CD4-positive, CD25-positive, alpha-beta regulatory T cell (primary cell): ENCODE measurements at regions not wholly inside any gene's neighbourhood (a gene's known extent, or its start where the extent isn't known, plus 50 kb on each side); places are given as distances from the start of the nearest gene placed in this dataset.

Experiments
- ATAC-seq, 2 donors: fragments of 150-1000 bp; cut with Tn5 transposase; one replicate each; pipeline ENCODE4 v1.10.0; 2021; ENCODE audit warnings: low read depth in 2 of 2, moderate number of reproducible peaks in 2 of 2, moderate library complexity in 1 of 2
- DNase-seq, 3 donors: peaks; one replicate each; pipeline versions ENCODE4 v3.0.0 to v3.0.0-alpha.2; 2012 to 2022; ENCODE audit warnings: mixed read lengths in 1 of 3
- H3K27ac ChIP-seq: one replicate; pipeline ENCODE4 v1.7.0; 2013; ENCODE audit warnings: mild to moderate bottlenecking, low read length; ENCODE audit not compliant: insufficient read depth, poor library complexity, severe bottlenecking
- H3K27me3 ChIP-seq: one replicate; pipeline ENCODE4 v1.7.0; 2013; ENCODE audit warnings: low read length; ENCODE audit not compliant: control insufficient read depth, insufficient read depth
- H3K36me3 ChIP-seq: one replicate; pipeline ENCODE4 v1.7.0; 2013; ENCODE audit warnings: mild to moderate bottlenecking, low read length, moderate library complexity; ENCODE audit not compliant: control insufficient read depth, insufficient read depth
- H3K4me1 ChIP-seq: 2 replicates; pipeline ENCODE4 v1.7.0; 2013; ENCODE audit warnings: mild to moderate bottlenecking, low read length; ENCODE audit not compliant: insufficient read depth, control insufficient read depth, poor library complexity, severe bottlenecking
- H3K4me3 ChIP-seq: one replicate; pipeline ENCODE4 v1.7.0; 2013; ENCODE audit warnings: low read depth, mild to moderate bottlenecking, low read length, moderate library complexity
- H3K9me3 ChIP-seq, 2 experiments: 1 replicate in 1 of 2; 2 replicates in 1 of 2; pipeline ENCODE4 v1.7.0; 2013; ENCODE audit warnings: low read length in 2 of 2, mild to moderate bottlenecking in 1 of 2, moderate library complexity in 1 of 2; ENCODE audit not compliant: control insufficient read depth in 2 of 2
- H3K27ac Mint-ChIP-seq, 3 donors: one replicate each; pipeline ENCODE4 v1.8.0; 2020 to 2022; ENCODE audit warnings: mild to moderate bottlenecking in 3 of 3, mixed read lengths in 3 of 3, moderate library complexity in 2 of 3
- H3K27me3 Mint-ChIP-seq: one replicate; pipeline ENCODE4 v1.8.0; 2022; ENCODE audit warnings: mild to moderate bottlenecking, mixed read lengths
- H3K36me3 Mint-ChIP-seq: one replicate; pipeline ENCODE4 v1.8.0; 2020; ENCODE audit warnings: mixed read lengths
- H3K4me1 Mint-ChIP-seq, 4 donors: one replicate each; pipeline ENCODE4 v1.8.0; 2020 to 2022; ENCODE audit warnings: mixed read lengths in 4 of 4, mild to moderate bottlenecking in 1 of 4
- H3K4me3 Mint-ChIP-seq, 4 donors: one replicate each; pipeline ENCODE4 v1.8.0; 2020 to 2022; ENCODE audit warnings: mild to moderate bottlenecking in 4 of 4, mixed read lengths in 4 of 4, moderate library complexity in 3 of 4
- H3K9me3 Mint-ChIP-seq, 7 donors: one replicate each; pipeline ENCODE4 v1.8.0; 2020 to 2022; ENCODE audit warnings: mixed read lengths in 7 of 7, mild to moderate bottlenecking in 3 of 7, moderate library complexity in 2 of 7

DNA sequence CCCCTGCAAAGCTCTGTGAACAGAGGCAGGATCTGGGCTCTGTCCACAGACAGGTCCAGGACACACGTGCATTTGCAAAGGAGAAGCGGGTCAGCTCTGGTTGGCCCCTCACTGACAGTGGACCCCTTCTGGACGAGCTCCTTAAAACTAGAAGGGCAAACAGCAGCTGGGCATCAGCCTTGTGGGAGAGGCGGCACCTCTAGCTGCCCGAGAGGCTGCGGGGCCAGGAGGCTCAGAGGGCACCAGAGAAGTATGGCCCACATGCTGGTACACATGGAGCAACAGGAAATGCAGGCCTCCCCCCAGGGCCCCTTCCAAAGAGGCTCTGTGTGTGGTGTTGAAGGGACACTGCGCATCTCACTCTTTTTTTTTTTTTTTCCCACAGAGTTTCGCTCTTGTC, 233.0 kb upstream of the TCERG1L start:
- ATAC-seq (no peak), DNase-seq (no peak)
- H3K4me3 Mint-ChIP-seq: no peak overlapping the region
- no peak overlapping the region for H3K27ac Mint-ChIP-seq
- no peaks in the 10 kb centered on the region for H3K4me1 Mint-ChIP-seq
- no peaks in the 10 kb centered on the region for H3K27me3 ChIP-seq
- H3K27me3 Mint-ChIP-seq: no peaks in the 10 kb centered on the region
- H3K36me3 ChIP-seq: no peaks in the 10 kb centered on the region
- H3K4me1 ChIP-seq: no peaks in the 10 kb centered on the region
- no peak overlapping the region for H3K27ac ChIP-seq
- H3K9me3 Mint-ChIP-seq: no peaks in the 10 kb centered on the region
- H3K36me3 Mint-ChIP-seq: no peaks in the 10 kb centered on the region
- no peaks in the 10 kb centered on the region for H3K9me3 ChIP-seq
- H3K4me3 ChIP-seq: no peak overlapping the region

DNA sequence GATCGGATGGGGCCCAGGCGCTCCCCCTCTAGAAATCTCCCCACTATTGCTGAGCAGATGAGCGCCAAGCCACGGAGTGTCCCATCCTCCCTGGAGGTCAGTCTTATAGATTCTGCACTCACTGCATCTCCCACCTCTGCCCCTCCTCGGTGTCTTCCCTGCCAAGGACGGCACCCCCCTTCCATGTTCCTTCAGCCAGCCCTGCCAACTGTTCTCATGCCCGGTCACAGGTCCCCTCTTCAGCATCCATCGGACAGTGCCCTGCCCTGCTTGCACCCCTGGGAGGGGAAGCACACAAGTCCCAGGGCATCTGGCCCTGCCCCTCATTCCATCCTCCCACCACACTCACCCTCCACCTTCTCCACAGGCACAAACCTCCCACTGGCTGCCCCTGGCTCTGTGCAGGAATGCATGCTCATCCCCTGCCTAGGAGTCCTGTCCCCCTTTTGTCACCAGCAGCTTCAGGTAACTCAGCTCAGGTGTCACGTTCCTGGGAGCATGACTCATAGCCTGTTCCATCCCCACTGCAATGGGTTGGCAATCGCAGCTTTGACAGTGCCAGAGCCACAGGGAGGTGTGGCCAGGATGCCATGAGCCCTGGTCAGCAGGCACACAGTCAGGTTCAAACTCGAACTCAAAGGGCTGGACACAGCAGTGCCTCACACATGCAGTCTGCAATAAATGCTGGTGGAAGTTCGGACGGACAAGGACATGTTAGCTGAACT, 234.7 kb upstream of the TCERG1L start:
- no peaks in the 10 kb centered on the region for H3K27me3 Mint-ChIP-seq
- H3K9me3 Mint-ChIP-seq: no peaks in the 10 kb centered on the region
- no peak for DNase-seq

DNA sequence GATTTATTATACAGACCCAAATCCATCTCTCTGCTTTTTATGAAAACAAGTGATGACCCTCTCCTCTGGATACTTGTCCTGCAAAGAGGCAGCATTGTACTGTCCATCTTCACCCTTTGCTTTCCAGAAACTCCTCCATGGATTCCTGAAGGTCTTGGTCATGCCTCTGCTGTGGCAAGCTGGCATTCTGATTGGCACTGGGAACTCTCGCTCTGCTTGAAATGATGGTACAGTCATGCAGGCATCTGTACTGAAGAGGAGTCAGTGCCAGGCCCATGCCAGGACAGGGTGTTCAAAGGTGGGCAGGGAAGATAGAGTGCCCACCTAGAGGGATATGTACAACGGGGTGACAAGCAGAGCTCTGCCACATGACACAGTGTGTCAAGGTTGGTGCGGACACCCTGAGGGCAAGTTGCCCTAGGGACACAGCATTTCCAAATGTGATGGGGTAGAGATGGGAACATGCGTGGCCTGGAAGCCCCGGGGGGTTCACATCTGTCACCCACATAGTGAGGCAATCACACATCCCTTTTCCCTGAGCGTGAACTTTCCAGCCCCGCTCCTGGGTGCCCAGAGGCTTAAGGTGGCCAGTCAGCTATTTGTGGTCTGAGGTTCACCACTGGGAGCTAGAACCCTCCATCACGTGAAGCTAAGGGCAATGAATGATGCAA, 235.7 kb upstream of the TCERG1L start:
- no peaks in the 10 kb centered on the region for H3K4me1 ChIP-seq
- H3K4me3 Mint-ChIP-seq: no peak overlapping the region
- no peak overlapping the region for H3K4me3 ChIP-seq
- no peak for ATAC-seq
- H3K27ac Mint-ChIP-seq: no peak overlapping the region
- no peaks in the 10 kb centered on the region for H3K9me3 ChIP-seq
- H3K27ac ChIP-seq: no peak overlapping the region
- H3K9me3 Mint-ChIP-seq: no peaks in the 10 kb centered on the region
- no peak for DNase-seq
- H3K27me3 Mint-ChIP-seq: no peaks in the 10 kb centered on the region
- H3K36me3 Mint-ChIP-seq: no peaks in the 10 kb centered on the region
- no peaks in the 10 kb centered on the region for H3K4me1 Mint-ChIP-seq
- H3K36me3 ChIP-seq: no peaks in the 10 kb centered on the region
- H3K27me3 ChIP-seq: no peaks in the 10 kb centered on the region

More for the DNA sequence above, 234.7 kb upstream of the TCERG1L start:
- H3K4me3 ChIP-seq: no peak overlapping the region
- H3K36me3 ChIP-seq: no peaks in the 10 kb centered on the region
- H3K27me3 ChIP-seq: no peaks in the 10 kb centered on the region
- no peak for ATAC-seq
- no peak overlapping the region for H3K27ac Mint-ChIP-seq
- no peak overlapping the region for H3K27ac ChIP-seq
- no peaks in the 10 kb centered on the region for H3K4me1 ChIP-seq
- H3K4me1 Mint-ChIP-seq: no peaks in the 10 kb centered on the region
- H3K36me3 Mint-ChIP-seq: no peaks in the 10 kb centered on the region
- H3K9me3 ChIP-seq: no peaks in the 10 kb centered on the region
- no peak overlapping the region for H3K4me3 Mint-ChIP-seq

DNA sequence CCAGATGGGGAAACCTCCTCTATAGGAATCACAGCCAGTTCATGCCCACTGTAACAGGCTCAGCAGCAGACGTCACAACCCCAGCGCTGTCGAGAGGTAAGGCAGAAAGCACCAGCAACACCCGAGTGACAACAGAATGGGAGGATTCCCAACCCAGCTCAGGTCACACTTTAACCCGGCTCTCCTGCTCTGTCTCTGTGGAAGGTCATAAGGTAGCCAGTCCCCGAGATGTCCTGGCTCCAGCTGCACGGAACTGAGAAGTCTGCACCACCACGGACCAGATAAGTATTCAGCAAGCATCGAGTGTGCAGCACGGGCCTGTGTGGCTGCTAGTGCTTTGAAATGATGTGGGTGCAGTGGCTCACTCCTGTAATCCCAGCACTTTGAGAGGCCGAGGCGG, 236.7 kb upstream of the TCERG1L start:
- Mint-ChIP-seq H3K4me3 (no peak overlapping the region), H3K27ac (peak overlapping the region in 1 of 3 donors; percentile 80), H3K36me3 (no peaks in the 10 kb centered on the region), H3K27me3 (no peaks in the 10 kb centered on the region), H3K4me1 (no peaks in the 10 kb centered on the region), H3K9me3 (no peaks in the 10 kb centered on the region)
- H3K36me3 ChIP-seq: no peaks in the 10 kb centered on the region
- H3K27me3 ChIP-seq: no peaks in the 10 kb centered on the region
- H3K4me3 ChIP-seq: no peak overlapping the region
- H3K4me1 ChIP-seq: no peaks in the 10 kb centered on the region
- ATAC-seq: no peak
- H3K9me3 ChIP-seq: no peaks in the 10 kb centered on the region
- DNase-seq: no peak
- no peak overlapping the region for H3K27ac ChIP-seq

DNA sequence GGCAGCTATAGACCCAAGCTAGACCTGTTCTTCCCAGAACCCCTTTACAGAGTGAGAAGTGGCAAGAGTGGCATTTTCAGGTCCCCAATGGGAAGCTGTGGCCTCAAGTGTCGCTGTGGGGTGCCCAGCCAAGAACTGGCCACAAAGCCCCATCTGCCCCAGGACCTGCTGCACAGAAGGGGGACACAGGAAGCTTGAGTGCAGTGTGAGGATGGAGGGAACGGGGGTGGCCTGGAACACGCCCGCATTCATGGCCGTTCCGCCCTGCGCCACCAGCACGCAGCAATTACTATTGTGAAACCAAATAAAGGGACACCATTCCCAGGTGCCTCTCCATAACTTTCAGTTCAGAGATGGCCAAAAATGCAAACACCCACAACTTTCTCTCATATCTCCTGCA, 237.6 kb upstream of the TCERG1L start:
- no peak for ATAC-seq
- no peaks in the 10 kb centered on the region for H3K27me3 ChIP-seq
- Mint-ChIP-seq H3K9me3 (no peaks in the 10 kb centered on the region), H3K4me1 (no peaks in the 10 kb centered on the region), H3K27ac (no peak overlapping the region), H3K36me3 (no peaks in the 10 kb centered on the region), H3K27me3 (no peaks in the 10 kb centered on the region), H3K4me3 (no peak overlapping the region)
- no peaks in the 10 kb centered on the region for H3K9me3 ChIP-seq
- H3K36me3 ChIP-seq: no peaks in the 10 kb centered on the region
- no peaks in the 10 kb centered on the region for H3K4me1 ChIP-seq
- DNase-seq: no peak
- no peak overlapping the region for H3K4me3 ChIP-seq
- H3K27ac ChIP-seq: no peak overlapping the region

DNA sequence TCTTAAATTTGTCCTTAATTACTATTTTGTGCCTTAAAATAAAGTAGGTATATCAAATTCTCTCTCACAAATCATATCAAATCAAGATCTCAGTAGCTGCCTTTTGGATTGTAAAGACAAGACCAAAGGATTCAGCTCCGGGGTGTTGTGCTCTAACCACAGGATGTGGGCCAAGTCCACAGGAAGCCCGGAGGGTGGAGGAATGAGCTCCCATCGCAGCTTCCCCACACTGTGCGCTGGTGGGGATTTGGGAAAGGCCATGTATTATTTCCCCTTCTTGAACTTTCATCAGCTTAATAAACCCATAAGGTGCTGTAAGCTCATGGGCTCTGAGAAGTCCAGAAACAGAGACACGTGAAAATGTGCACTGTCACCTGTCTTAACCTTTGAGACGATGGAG, 241.6 kb upstream of the TCERG1L start:
- no peaks in the 10 kb centered on the region for H3K4me1 Mint-ChIP-seq
- no peaks in the 10 kb centered on the region for H3K9me3 Mint-ChIP-seq
- no peaks in the 10 kb centered on the region for H3K36me3 ChIP-seq
- no peak overlapping the region for H3K27ac ChIP-seq
- no peak overlapping the region for H3K27ac Mint-ChIP-seq
- no peak overlapping the region for H3K4me3 Mint-ChIP-seq
- no peaks in the 10 kb centered on the region for H3K36me3 Mint-ChIP-seq
- H3K9me3 ChIP-seq: no peaks in the 10 kb centered on the region
- H3K27me3 ChIP-seq: no peaks in the 10 kb centered on the region
- no peak for DNase-seq
- H3K4me1 ChIP-seq: no peaks in the 10 kb centered on the region
- no peak overlapping the region for H3K4me3 ChIP-seq
- no peak for ATAC-seq
- H3K27me3 Mint-ChIP-seq: no peaks in the 10 kb centered on the region

DNA sequence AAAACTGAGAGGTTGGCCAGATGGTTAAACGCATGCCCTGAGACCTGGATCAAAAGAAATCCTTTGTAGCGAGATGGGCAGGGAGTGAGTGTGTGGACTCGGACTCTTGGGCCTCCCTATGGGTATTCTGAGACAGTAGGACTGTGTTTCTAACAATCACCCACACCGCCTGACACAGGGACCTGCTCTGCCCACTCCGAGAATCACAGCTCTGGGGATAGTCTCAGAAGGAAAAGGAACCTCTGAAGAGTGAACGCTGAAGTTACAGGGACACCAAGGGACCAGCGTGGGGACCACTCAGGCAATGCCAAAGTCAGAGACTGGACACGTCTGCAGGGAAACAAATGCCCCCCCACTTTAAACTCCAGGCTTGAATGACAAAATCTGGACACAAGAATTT, 242.1 kb upstream of the TCERG1L start:
- H3K36me3 ChIP-seq: no peaks in the 10 kb centered on the region
- no peaks in the 10 kb centered on the region for H3K27me3 ChIP-seq
- ATAC-seq: no peak
- Mint-ChIP-seq H3K27ac (no peak overlapping the region), H3K27me3 (no peaks in the 10 kb centered on the region), H3K4me1 (no peaks in the 10 kb centered on the region), H3K9me3 (no peaks in the 10 kb centered on the region), H3K4me3 (no peak overlapping the region), H3K36me3 (no peaks in the 10 kb centered on the region)
- H3K27ac ChIP-seq: no peak overlapping the region
- no peaks in the 10 kb centered on the region for H3K4me1 ChIP-seq
- no peak for DNase-seq
- no peaks in the 10 kb centered on the region for H3K9me3 ChIP-seq
- H3K4me3 ChIP-seq: no peak overlapping the region

DNA sequence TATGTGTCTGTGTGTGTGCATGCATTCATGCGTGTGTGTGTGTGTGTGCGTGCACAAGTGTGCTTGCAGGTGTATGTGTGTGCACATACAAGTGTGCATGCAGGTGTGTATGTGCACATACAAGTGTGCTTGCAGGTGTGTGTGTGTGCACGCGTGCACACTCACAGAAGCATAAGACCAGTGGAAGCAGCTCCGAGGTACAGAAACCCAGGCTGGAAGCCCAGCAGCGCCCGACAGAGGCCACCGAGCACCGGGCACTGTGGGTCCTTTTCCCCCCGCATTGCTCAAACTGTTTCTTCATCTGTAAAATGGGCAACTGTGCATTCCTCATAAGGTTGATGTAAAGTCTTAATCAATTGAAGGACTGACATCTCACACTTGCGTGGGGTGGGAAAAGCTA, 243.3 kb upstream of the TCERG1L start:
- H3K27me3 Mint-ChIP-seq: no peaks in the 10 kb centered on the region
- H3K36me3 Mint-ChIP-seq: no peaks in the 10 kb centered on the region

More for the DNA sequence above, 243.3 kb upstream of the TCERG1L start:
- Mint-ChIP-seq H3K4me3 (no peak overlapping the region), H3K27ac (no peak overlapping the region), H3K4me1 (no peaks in the 10 kb centered on the region), H3K9me3 (peaks cover 0 to 2% (median 0%) of the 10 kb centered on the region in 7 donors)
- Histone ChIP-seq H3K27ac (no peak overlapping the region), H3K36me3 (no peaks in the 10 kb centered on the region), H3K4me3 (no peak overlapping the region), H3K27me3 (no peaks in the 10 kb centered on the region), H3K4me1 (no peaks in the 10 kb centered on the region), H3K9me3 (no peaks in the 10 kb centered on the region)
- ATAC-seq: no peak
- DNase-seq: no peak
